GM12878 (cell line): ENCODE measurements at regions not wholly inside any gene's neighbourhood (a gene's known extent, or its start where the extent isn't known, plus 50 kb on each side); places are given as distances from the start of the nearest gene placed in this dataset.

Source experiments
- ATAC-seq: fragments of 200-7000 bp; cut with Tn5 transposase; 3 replicates; pipeline ENCODE4 v1.9.1; 2020; ENCODE audit warnings: mild to moderate bottlenecking, moderate library complexity
- BruUV-seq: library from RNA; stranded (reverse); fragments of 400-500 nt; replicated peaks from 2 replicates; lab custom pipeline; 2021; lab: Mats Ljungman, UMichigan
- CTCF ChIA-PET: fragments of 300-600 bp; sonication (Branson Sonifier 250); formaldehyde crosslinking; extraction: SDS; loops from one replicate; lab custom pipeline; 2021; ENCODE audit warnings: inconsistent platforms; lab: Yijun Ruan, JAX
- POLR2A ChIA-PET: fragments of 350-600 bp; formaldehyde crosslinking; extraction: SDS; loops from one replicate; lab custom pipeline; 2021; ENCODE audit warnings: inconsistent platforms; lab: Charles Lee
- RAD21 ChIA-PET: fragments of 300-600 bp; sonication (Branson Sonifier 250); formaldehyde crosslinking; loops from one replicate; lab custom pipeline; 2023; ENCODE audit warnings: antibody characterized with exemption; ENCODE audit not compliant: unreplicated experiment; lab: Charles Lee
- SMC1A ChIA-PET: fragments of 300-600 bp; sonication (Branson Sonifier 250); formaldehyde crosslinking; loops from one replicate; lab custom pipeline; 2023; ENCODE audit not compliant: unreplicated experiment, uncharacterized antibody; lab: Charles Lee
- DNase-seq: peaks from one replicate; pipeline ENCODE4 v3.0.0-alpha.2; 2011; ENCODE audit warnings: low read depth, low spot score
- FAIRE-seq: peaks from 3 replicates; lab custom pipeline; 2011; peaks lifted over from hg19 to GRCh38; lab: Jason Lieb, UNC
- H2AFZ ChIP-seq: 2 replicates; pipeline ENCODE4 v1.6.0; 2011; ENCODE audit warnings: low read depth, low read length, control low read depth; ENCODE audit not compliant: control insufficient read depth
- H3K27ac ChIP-seq: 2 replicates; pipeline ENCODE4 v1.5.1; 2011; ENCODE audit warnings: control low read depth; ENCODE audit not compliant: control insufficient read depth, insufficient read depth
- H3K27me3 ChIP-seq, 2 experiments: replicated peaks in 1 of 2; 2 replicates each; pipeline versions ENCODE4 v1.6.0 to v1.6.1; 2011; ENCODE audit warnings: low read length in 1 of 2; ENCODE audit not compliant: control insufficient read depth in 2 of 2, insufficient read depth in 2 of 2
- H3K36me3 ChIP-seq, 2 experiments: 2 replicates each; pipeline ENCODE4 v1.5.1; 2011; ENCODE audit warnings: low read length in 1 of 2; ENCODE audit not compliant: control insufficient read depth in 2 of 2, insufficient read depth in 2 of 2
- H3K4me1 ChIP-seq: 2 replicates; pipeline ENCODE4 v1.6.1; 2011; ENCODE audit warnings: mild to moderate bottlenecking, low read length, moderate library complexity, mixed read lengths; ENCODE audit not compliant: control insufficient read depth, insufficient read depth
- H3K4me2 ChIP-seq: 2 replicates; pipeline ENCODE4 v1.6.0; 2011; ENCODE audit warnings: control low read depth; ENCODE audit not compliant: control insufficient read depth, insufficient read depth
- H3K4me3 ChIP-seq: fragments of 200-600 bp; sonication (generic); 2 replicates; pipeline ENCODE4 v1.5.1; 2016
- H3K79me2 ChIP-seq: 2 replicates; pipeline ENCODE4 v1.6.0; 2011; ENCODE audit warnings: low read length; ENCODE audit not compliant: control insufficient read depth, insufficient read depth
- H3K9ac ChIP-seq: 2 replicates; pipeline ENCODE4 v1.8.0; 2011; ENCODE audit warnings: low read length, control low read depth, mixed read lengths; ENCODE audit not compliant: control insufficient read depth, insufficient read depth
- H3K9me3 ChIP-seq: replicated peaks from 3 replicates; pipeline ENCODE4 v1.5.1; 2011; ENCODE audit warnings: mild to moderate bottlenecking, low read length; ENCODE audit not compliant: control insufficient read depth, insufficient read depth
- H4K20me1 ChIP-seq: 2 replicates; pipeline ENCODE4 v1.6.0; 2011; ENCODE audit not compliant: control insufficient read depth, insufficient read depth
- ATF7 ChIP-seq: fragments of 450-650 bp; IDR thresholded peaks from 2 replicates; pipeline ENCODE4 v1.6.1; 2016; ENCODE audit warnings: low read depth, mild to moderate bottlenecking
- CBX3 ChIP-seq: fragments of 200-600 bp; sonication (generic); IDR thresholded peaks from 2 replicates; pipeline ENCODE4 v1.6.1; 2016; ENCODE audit warnings: low read depth, borderline replicate concordance
- DPF2 ChIP-seq: fragments of 450-650 bp; IDR thresholded peaks from 2 replicates; pipeline ENCODE4 v1.6.1; 2017; ENCODE audit warnings: mild to moderate bottlenecking
- HDAC6 ChIP-seq: fragments of 200-600 bp; sonication (generic); IDR thresholded peaks from one replicate; pipeline ENCODE4 v1.8.0; 2017; ENCODE audit warnings: antibody characterized with exemption; ENCODE audit not compliant: unreplicated experiment
- TARDBP ChIP-seq: IDR thresholded peaks from 2 replicates; pipeline ENCODE4 v1.6.1; 2016; ENCODE audit warnings: borderline replicate concordance
- WRNIP1 ChIP-seq: IDR thresholded peaks from 2 replicates; pipeline ENCODE4 v1.6.1; 2011; ENCODE audit warnings: low read depth, low read length, improper control_type of control experiment, borderline replicate concordance
- WGBS: methylation state at CpG from one replicate; pipeline ENCODE4 v1.1.6; 2016; ENCODE audit warnings: low lambda C conversion rate; ENCODE audit not compliant: insufficient replicate concordance, insufficient coverage; ENCODE audit errors: missing lambda C conversion rate; 5-methylcytosine and 5-hydroxymethylcytosine counted together
- in situ Hi-C: fragments of 300-500 bp; cut with MboI; formaldehyde crosslinking; loops from 9 replicates; pipeline ENCODE4 v1.14.3; 2018; ENCODE audit warnings: mixed read lengths
- intact Hi-C: fragments of 100-400 bp; cut with micrococcal nuclease; formaldehyde crosslinking; loops from one replicate; pipeline ENCODE4 v1.14.2; 2022; ENCODE audit not compliant: unreplicated experiment
- TF ChIP-seq, protein P1 (sequence below): fragments of 450-650 bp; IDR thresholded peaks from 2 replicates; pipeline ENCODE4 v1.6.1; 2017; ENCODE audit warnings: mild to moderate bottlenecking
- TF ChIP-seq, protein P2 (sequence below): fragments of 150-350 bp; IDR thresholded peaks from 2 replicates; pipeline ENCODE4 v1.6.1; 2014; ENCODE audit warnings: mild to moderate bottlenecking, low read depth, low read length
- TF ChIP-seq, protein P3 (sequence below): fragments of 450-650 bp; IDR thresholded peaks from 2 replicates; pipeline ENCODE4 v1.6.1; 2017; ENCODE audit warnings: antibody characterized with exemption, mild to moderate bottlenecking, moderate library complexity
- TF ChIP-seq, protein P4 (sequence below): fragments of 450-650 bp; IDR thresholded peaks from 2 replicates; pipeline ENCODE4 v1.6.1; 2018; ENCODE audit warnings: mild to moderate bottlenecking, low read depth, moderate library complexity; ENCODE audit not compliant: partially characterized antibody
- TF ChIP-seq, protein P5 (sequence below): fragments of 450-650 bp; IDR thresholded peaks from 2 replicates; pipeline ENCODE4 v1.6.1; 2016; ENCODE audit warnings: mild to moderate bottlenecking, moderate library complexity, borderline replicate concordance

DNA sequence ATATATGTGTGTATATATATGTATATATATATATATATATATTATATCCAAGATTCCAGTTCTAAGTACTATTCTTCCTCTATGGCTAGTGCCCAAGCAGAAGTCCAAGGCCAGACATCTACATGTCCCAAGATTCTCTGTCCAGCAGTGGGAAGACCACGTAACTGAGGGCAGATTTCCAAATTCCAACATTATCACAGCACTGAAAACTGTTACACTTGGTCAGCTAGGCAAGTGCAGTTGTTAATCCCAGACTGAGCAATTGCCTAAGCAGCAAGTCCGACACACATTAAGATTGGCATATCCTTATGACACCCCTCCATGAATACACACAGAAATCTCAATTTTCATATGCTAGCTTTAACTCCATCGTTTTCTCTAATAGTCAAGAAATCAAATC is 1148.5 kb downstream of the IGSF11 start:
- no peak overlapping the region for H3K4me3 ChIP-seq
- no TSS peak for BruUV-seq
- intact Hi-C loops = no loop called here
- ChIA-PET CTCF (no interaction called here), POLR2A (no interaction called here), SMC1A (no interaction called here), RAD21 (no interaction called here)
- H3K9ac ChIP-seq = no peak overlapping the region
- DNase-seq = no peak
- H3K27me3 ChIP-seq = no peaks in the 10 kb centered on the region
- FAIRE-seq = no peak
- no peak for ATAC-seq
- H3K4me2 ChIP-seq = no peak overlapping the region
- H4K20me1 ChIP-seq = no peaks in the 10 kb centered on the region
- TF ChIP-seq HDAC6 = no peak
- TF ChIP-seq, protein P1, sequence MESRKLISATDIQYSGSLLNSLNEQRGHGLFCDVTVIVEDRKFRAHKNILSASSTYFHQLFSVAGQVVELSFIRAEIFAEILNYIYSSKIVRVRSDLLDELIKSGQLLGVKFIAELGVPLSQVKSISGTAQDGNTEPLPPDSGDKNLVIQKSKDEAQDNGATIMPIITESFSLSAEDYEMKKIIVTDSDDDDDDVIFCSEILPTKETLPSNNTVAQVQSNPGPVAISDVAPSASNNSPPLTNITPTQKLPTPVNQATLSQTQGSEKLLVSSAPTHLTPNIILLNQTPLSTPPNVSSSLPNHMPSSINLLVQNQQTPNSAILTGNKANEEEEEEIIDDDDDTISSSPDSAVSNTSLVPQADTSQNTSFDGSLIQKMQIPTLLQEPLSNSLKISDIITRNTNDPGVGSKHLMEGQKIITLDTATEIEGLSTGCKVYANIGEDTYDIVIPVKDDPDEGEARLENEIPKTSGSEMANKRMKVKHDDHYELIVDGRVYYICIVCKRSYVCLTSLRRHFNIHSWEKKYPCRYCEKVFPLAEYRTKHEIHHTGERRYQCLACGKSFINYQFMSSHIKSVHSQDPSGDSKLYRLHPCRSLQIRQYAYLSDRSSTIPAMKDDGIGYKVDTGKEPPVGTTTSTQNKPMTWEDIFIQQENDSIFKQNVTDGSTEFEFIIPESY = no peak
- TF ChIP-seq, protein P2, sequence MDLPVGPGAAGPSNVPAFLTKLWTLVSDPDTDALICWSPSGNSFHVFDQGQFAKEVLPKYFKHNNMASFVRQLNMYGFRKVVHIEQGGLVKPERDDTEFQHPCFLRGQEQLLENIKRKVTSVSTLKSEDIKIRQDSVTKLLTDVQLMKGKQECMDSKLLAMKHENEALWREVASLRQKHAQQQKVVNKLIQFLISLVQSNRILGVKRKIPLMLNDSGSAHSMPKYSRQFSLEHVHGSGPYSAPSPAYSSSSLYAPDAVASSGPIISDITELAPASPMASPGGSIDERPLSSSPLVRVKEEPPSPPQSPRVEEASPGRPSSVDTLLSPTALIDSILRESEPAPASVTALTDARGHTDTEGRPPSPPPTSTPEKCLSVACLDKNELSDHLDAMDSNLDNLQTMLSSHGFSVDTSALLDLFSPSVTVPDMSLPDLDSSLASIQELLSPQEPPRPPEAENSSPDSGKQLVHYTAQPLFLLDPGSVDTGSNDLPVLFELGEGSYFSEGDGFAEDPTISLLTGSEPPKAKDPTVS = no peak
- TF ChIP-seq CBX3 = no peak
- TF ChIP-seq DPF2 = no peak
- no peak for TF ChIP-seq TARDBP
- TF ChIP-seq, protein P3, sequence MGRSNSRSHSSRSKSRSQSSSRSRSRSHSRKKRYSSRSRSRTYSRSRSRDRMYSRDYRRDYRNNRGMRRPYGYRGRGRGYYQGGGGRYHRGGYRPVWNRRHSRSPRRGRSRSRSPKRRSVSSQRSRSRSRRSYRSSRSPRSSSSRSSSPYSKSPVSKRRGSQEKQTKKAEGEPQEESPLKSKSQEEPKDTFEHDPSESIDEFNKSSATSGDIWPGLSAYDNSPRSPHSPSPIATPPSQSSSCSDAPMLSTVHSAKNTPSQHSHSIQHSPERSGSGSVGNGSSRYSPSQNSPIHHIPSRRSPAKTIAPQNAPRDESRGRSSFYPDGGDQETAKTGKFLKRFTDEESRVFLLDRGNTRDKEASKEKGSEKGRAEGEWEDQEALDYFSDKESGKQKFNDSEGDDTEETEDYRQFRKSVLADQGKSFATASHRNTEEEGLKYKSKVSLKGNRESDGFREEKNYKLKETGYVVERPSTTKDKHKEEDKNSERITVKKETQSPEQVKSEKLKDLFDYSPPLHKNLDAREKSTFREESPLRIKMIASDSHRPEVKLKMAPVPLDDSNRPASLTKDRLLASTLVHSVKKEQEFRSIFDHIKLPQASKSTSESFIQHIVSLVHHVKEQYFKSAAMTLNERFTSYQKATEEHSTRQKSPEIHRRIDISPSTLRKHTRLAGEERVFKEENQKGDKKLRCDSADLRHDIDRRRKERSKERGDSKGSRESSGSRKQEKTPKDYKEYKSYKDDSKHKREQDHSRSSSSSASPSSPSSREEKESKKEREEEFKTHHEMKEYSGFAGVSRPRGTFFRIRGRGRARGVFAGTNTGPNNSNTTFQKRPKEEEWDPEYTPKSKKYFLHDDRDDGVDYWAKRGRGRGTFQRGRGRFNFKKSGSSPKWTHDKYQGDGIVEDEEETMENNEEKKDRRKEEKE = no peak
- TF ChIP-seq, protein P4, sequence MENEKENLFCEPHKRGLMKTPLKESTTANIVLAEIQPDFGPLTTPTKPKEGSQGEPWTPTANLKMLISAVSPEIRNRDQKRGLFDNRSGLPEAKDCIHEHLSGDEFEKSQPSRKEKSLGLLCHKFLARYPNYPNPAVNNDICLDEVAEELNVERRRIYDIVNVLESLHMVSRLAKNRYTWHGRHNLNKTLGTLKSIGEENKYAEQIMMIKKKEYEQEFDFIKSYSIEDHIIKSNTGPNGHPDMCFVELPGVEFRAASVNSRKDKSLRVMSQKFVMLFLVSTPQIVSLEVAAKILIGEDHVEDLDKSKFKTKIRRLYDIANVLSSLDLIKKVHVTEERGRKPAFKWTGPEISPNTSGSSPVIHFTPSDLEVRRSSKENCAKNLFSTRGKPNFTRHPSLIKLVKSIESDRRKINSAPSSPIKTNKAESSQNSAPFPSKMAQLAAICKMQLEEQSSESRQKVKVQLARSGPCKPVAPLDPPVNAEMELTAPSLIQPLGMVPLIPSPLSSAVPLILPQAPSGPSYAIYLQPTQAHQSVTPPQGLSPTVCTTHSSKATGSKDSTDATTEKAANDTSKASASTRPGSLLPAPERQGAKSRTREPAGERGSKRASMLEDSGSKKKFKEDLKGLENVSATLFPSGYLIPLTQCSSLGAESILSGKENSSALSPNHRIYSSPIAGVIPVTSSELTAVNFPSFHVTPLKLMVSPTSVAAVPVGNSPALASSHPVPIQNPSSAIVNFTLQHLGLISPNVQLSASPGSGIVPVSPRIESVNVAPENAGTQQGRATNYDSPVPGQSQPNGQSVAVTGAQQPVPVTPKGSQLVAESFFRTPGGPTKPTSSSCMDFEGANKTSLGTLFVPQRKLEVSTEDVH = no peak
- TF ChIP-seq ATF7 = no peak
- TF ChIP-seq, protein P5, sequence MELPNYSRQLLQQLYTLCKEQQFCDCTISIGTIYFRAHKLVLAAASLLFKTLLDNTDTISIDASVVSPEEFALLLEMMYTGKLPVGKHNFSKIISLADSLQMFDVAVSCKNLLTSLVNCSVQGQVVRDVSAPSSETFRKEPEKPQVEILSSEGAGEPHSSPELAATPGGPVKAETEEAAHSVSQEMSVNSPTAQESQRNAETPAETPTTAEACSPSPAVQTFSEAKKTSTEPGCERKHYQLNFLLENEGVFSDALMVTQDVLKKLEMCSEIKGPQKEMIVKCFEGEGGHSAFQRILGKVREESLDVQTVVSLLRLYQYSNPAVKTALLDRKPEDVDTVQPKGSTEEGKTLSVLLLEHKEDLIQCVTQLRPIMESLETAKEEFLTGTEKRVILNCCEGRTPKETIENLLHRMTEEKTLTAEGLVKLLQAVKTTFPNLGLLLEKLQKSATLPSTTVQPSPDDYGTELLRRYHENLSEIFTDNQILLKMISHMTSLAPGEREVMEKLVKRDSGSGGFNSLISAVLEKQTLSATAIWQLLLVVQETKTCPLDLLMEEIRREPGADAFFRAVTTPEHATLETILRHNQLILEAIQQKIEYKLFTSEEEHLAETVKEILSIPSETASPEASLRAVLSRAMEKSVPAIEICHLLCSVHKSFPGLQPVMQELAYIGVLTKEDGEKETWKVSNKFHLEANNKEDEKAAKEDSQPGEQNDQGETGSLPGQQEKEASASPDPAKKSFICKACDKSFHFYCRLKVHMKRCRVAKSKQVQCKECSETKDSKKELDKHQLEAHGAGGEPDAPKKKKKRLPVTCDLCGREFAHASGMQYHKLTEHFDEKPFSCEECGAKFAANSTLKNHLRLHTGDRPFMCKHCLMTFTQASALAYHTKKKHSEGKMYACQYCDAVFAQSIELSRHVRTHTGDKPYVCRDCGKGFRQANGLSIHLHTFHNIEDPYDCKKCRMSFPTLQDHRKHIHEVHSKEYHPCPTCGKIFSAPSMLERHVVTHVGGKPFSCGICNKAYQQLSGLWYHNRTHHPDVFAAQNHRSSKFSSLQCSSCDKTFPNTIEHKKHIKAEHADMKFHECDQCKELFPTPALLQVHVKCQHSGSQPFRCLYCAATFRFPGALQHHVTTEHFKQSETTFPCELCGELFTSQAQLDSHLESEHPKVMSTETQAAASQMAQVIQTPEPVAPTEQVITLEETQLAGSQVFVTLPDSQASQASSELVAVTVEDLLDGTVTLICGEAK = no peak
- TF ChIP-seq WRNIP1 = no peak
- no peaks in the 10 kb centered on the region for H3K79me2 ChIP-seq
- no peak overlapping the region for H2AFZ ChIP-seq
- 19% methylated on average over 3 of the region's 3 CpGs for WGBS
- no peak overlapping the region for H3K27ac ChIP-seq
- in situ Hi-C loops = no loop called here
- no peaks in the 10 kb centered on the region for H3K4me1 ChIP-seq
- H3K36me3 ChIP-seq = no peaks in the 10 kb centered on the region
- no peaks in the 10 kb centered on the region for H3K9me3 ChIP-seq
